IgD-negative memory B cell (primary cell): ENCODE measurements at regions not wholly inside any gene's neighbourhood (a gene's known extent, or its start where the extent isn't known, plus 50 kb on each side); places are given as distances from the start of the nearest gene placed in this dataset.

Experiments used
- H3K27ac Mint-ChIP-seq, 3 donors: one replicate each; pipeline ENCODE4 v1.8.0; 2020 to 2022; ENCODE audit warnings: mild to moderate bottlenecking in 3 of 3, mixed read lengths in 3 of 3, moderate library complexity in 1 of 3
- H3K27me3 Mint-ChIP-seq: one replicate; pipeline ENCODE4 v1.8.0; 2021; ENCODE audit warnings: mixed read lengths
- H3K36me3 Mint-ChIP-seq: one replicate; pipeline ENCODE4 v1.8.0; 2020; ENCODE audit warnings: mild to moderate bottlenecking, mixed read lengths
- H3K4me1 Mint-ChIP-seq, 3 donors: one replicate each; pipeline ENCODE4 v1.8.0; 2020 to 2022; ENCODE audit warnings: mixed read lengths in 3 of 3, mild to moderate bottlenecking in 1 of 3
- H3K4me3 Mint-ChIP-seq, 4 donors: one replicate each; pipeline ENCODE4 v1.8.0; 2020 to 2022; ENCODE audit warnings: mild to moderate bottlenecking in 4 of 4, mixed read lengths in 4 of 4, moderate library complexity in 3 of 4
- H3K9me3 Mint-ChIP-seq, 3 donors: one replicate each; pipeline ENCODE4 v1.8.0; 2020 to 2021; ENCODE audit warnings: mixed read lengths in 3 of 3, mild to moderate bottlenecking in 1 of 3

DNA sequence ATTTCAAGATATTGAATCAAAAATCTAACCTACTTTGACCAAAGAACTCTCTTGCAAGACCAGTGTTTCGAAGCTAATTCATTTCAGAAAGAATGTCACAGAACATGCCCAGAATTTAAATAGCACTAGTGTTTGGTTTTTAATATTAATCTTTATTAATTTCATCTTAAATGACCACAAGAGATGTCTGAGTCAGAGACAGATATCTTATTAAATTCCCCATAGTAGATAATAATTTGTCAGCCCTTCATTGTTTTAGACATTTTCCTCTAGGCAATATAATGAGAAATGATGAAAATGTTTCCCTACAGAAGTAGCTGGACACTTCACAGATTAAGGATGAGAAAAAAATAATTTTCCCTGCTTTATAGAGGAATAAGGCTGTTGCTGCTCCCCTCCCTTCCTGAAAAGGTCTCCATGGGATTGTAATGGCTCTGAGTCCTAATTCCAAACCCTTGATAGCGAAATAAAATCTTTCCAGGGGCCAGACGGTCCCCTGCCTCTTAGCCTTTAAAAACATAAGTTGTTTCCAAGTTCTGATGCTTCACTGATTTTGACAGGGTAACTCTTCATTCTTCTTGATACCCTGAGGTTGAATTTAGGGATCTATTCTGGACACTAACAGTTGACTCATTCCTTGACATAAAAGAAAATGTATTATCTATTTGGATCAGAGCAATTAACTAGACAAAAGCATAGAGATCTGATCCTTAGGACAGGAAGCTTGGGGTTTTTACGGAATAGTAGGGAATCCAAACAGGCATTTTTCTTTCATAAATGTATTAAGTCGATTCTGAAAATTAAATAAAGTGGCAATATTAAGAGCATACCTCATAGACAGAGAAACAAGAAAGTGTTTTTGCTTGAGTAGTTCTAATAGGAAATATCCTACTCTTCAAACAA is 820.8 kb downstream of the BRINP3 start:
- Mint-ChIP-seq H3K4me1 (no peaks in the 10 kb centered on the region), H3K9me3 (peaks cover 0 to 9% (median 3%) of the 10 kb centered on the region in 3 donors), H3K27ac (no peak overlapping the region), H3K4me3 (no peak overlapping the region), H3K27me3 (no peaks in the 10 kb centered on the region), H3K36me3 (no peaks in the 10 kb centered on the region)

GRCh38 chr1:189657715-189658114 is 819.9 kb downstream of the BRINP3 start:
- Mint-ChIP-seq H3K4me1 (no peaks in the 10 kb centered on the region), H3K27ac (no peak overlapping the region), H3K27me3 (no peaks in the 10 kb centered on the region), H3K9me3 (peaks cover 0 to 13% (median 5%) of the 10 kb centered on the region in 3 donors), H3K36me3 (no peaks in the 10 kb centered on the region), H3K4me3 (no peak overlapping the region)

DNA sequence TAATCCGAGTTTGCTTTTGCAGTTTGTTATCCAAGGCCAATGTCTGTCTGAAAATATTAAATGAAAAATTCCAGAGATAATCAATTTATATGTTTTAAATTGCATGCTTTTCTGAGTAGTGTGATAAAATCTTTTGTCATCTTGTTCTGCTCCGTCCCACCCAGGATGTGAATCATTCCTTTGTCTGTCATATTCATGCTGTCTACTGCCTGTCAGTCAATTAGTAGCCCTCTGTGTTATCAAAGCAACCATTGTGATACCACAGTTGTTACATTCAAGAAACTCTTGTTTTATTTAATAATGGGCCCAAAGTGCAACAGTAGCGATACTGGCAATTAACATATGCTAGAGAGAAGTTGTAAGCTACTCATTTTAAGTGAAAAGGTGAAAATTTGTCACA is 819.3 kb downstream of the BRINP3 start:
- no peaks in the 10 kb centered on the region for H3K36me3 Mint-ChIP-seq
- H3K27ac Mint-ChIP-seq, result no peak overlapping the region

DNA sequence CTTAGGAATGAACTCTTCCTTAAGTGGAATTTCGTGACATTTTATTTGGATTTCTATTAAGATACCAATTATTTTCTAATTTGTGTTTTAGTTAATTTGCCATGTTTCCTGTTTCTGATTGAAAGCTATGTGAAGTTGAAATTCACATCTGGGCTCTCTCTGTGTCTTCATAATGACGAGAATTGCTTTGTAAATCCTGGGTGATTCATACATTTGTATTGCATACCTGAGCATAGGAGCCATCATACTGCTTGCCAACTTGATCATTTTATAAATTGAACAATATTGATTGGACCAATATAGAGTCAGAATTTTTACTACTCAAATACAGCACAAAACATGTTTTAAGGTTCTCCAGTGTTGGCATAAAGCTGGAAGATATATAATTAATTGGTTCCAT is 817.9 kb downstream of the BRINP3 start:
- no peak overlapping the region for H3K27ac Mint-ChIP-seq
- peaks cover 0 to 13% (median 4%) of the 10 kb centered on the region in 3 donors for H3K9me3 Mint-ChIP-seq

More for the DNA sequence above, 819.3 kb downstream of the BRINP3 start:
- H3K4me3 Mint-ChIP-seq, result no peak overlapping the region
- H3K27me3 Mint-ChIP-seq, result no peaks in the 10 kb centered on the region
- peaks cover 0 to 13% (median 5%) of the 10 kb centered on the region in 3 donors for H3K9me3 Mint-ChIP-seq
- H3K4me1 Mint-ChIP-seq, result no peaks in the 10 kb centered on the region

GRCh38 chr1:189662190-189662589 is 815.5 kb downstream of the BRINP3 start:
- Mint-ChIP-seq H3K36me3 (no peaks in the 10 kb centered on the region), H3K9me3 (peaks cover 0 to 18% (median 4%) of the 10 kb centered on the region in 3 donors), H3K27me3 (no peaks in the 10 kb centered on the region), H3K27ac (no peak overlapping the region), H3K4me3 (no peak overlapping the region), H3K4me1 (no peaks in the 10 kb centered on the region)

More for the DNA sequence above, 817.9 kb downstream of the BRINP3 start:
- Mint-ChIP-seq H3K27me3 (no peaks in the 10 kb centered on the region), H3K4me1 (no peaks in the 10 kb centered on the region), H3K36me3 (no peaks in the 10 kb centered on the region), H3K4me3 (no peak overlapping the region)

DNA sequence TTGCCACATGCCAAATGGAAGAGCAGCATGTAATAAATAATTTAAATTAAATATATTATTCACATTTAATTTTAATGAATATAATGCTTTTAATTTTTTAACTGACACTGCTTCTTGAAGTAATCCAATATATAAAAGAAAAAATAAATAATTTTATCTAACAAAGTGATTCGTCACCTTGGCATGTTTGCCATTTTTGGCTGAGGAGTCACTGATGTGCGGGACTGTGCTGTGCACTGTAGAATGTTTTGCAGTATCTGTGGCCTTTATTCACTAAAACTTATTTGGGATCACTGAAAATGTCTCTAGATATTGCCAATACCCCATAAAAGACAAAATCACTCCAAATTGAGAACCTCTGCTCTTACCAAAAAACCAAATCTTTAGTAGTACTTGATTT is 807.8 kb downstream of the BRINP3 start:
- no peaks in the 10 kb centered on the region for H3K27me3 Mint-ChIP-seq
- H3K36me3 Mint-ChIP-seq, result no peaks in the 10 kb centered on the region
- no peak overlapping the region for H3K4me3 Mint-ChIP-seq
- no peaks in the 10 kb centered on the region for H3K4me1 Mint-ChIP-seq
- no peak overlapping the region for H3K27ac Mint-ChIP-seq
- peaks cover 0 to 13% (median 5%) of the 10 kb centered on the region in 3 donors for H3K9me3 Mint-ChIP-seq

DNA sequence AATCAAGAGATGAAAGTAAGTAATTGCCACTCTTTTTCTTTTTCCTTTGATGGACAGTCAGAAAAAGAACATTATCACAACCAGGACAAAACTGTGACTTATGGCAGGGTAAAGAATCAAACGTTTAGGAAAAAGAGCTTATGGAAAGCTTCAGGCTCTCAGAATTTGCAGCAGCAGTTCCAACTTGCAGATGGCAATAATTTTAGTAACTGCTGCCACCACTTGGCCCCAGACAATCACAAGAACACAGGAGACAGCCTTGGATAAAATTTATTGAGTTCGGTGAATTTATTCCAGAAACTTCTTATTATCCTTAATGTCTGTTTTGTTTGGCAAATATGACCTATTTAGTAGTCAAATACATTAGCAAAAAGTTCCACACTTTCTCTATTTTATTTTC is 804.4 kb downstream of the BRINP3 start:
- no peaks in the 10 kb centered on the region for H3K27me3 Mint-ChIP-seq
- H3K9me3 Mint-ChIP-seq, result peaks cover 4 to 7% (median 5%) of the 10 kb centered on the region in 3 donors
- H3K27ac Mint-ChIP-seq, result no peak overlapping the region
- H3K4me3 Mint-ChIP-seq, result no peak overlapping the region
- no peaks in the 10 kb centered on the region for H3K4me1 Mint-ChIP-seq
- no peaks in the 10 kb centered on the region for H3K36me3 Mint-ChIP-seq

DNA sequence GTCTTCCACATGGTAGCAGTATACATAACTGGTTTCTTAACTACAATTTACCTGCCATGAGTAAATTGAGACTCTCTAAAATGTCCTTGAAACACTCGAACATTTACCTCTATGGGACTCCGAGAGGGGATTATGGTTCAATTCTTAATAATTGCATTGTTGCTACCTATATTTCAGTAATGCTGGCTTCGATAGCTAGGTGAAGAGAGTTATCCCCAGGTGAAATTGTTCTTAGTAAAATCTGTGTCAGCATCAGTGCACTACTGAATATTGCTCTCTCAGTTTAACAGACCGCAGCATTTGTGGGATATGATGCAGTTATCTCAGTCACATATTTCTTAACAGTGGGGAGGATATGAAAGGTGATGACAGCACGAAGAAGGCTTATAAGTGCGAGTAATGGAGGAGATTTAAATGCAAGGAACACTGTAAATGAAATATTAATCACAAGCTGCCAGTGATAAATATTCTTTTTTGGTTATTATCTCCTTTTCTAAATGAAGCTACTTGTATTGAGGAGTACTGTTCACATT is 801.9 kb downstream of the BRINP3 start:
- H3K4me1 Mint-ChIP-seq, result no peaks in the 10 kb centered on the region
- peaks cover 1 to 4% (median 4%) of the 10 kb centered on the region in 3 donors for H3K9me3 Mint-ChIP-seq
- H3K4me3 Mint-ChIP-seq, result no peak overlapping the region
- no peaks in the 10 kb centered on the region for H3K27me3 Mint-ChIP-seq
- no peaks in the 10 kb centered on the region for H3K36me3 Mint-ChIP-seq
- H3K27ac Mint-ChIP-seq, result no peak overlapping the region

GRCh38 chr1:189678779-189679178 is 798.9 kb downstream of the BRINP3 start:
- no peak overlapping the region for H3K4me3 Mint-ChIP-seq
- H3K27me3 Mint-ChIP-seq, result no peaks in the 10 kb centered on the region
- peaks cover 1 to 4% (median 3%) of the 10 kb centered on the region in 3 donors for H3K9me3 Mint-ChIP-seq
- no peaks in the 10 kb centered on the region for H3K36me3 Mint-ChIP-seq
- no peaks in the 10 kb centered on the region for H3K4me1 Mint-ChIP-seq
- H3K27ac Mint-ChIP-seq, result no peak overlapping the region

GRCh38 chr1:189681252-189681919 is 796.3 kb downstream of the BRINP3 start:
- Mint-ChIP-seq H3K4me3 (no peak overlapping the region), H3K9me3 (peaks cover 1 to 4% (median 3%) of the 10 kb centered on the region in 3 donors), H3K4me1 (no peaks in the 10 kb centered on the region), H3K27me3 (no peaks in the 10 kb centered on the region), H3K27ac (no peak overlapping the region), H3K36me3 (no peaks in the 10 kb centered on the region)

- no peaks in the 10 kb centered on the region for H3K4me1 Mint-ChIP-seq
- no peaks in the 10 kb centered on the region for H3K27me3 Mint-ChIP-seq
- no peak overlapping the region for H3K4me3 Mint-ChIP-seq
- H3K9me3 Mint-ChIP-seq, result peaks cover 1 to 3% (median 3%) of the 10 kb centered on the region in 3 donors
- H3K36me3 Mint-ChIP-seq, result no peaks in the 10 kb centered on the region
- no peak overlapping the region for H3K27ac Mint-ChIP-seq
Observed at GRCh38 chr1:189682591-189682990, 795.1 kb downstream of the BRINP3 start.

DNA sequence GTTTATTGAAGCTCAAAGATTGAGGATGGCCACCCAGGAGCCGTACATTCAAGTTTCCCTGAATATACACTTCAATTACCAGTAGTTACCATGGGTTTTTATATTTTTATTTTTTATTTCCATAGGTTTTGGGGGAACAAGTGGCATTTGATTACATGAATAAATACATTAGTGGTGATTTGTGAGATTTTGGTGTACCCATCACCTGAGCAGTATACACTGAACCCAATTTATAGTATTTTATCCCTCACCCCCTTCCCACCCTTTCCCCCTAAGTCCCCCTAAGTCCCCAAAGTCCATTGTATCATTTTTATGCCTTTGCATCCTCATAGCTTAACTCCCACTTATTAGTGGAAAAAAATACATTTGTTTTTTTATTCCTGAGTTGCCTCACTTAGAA is 791.4 kb downstream of the BRINP3 start:
- Mint-ChIP-seq H3K27ac (no peak overlapping the region), H3K36me3 (no peaks in the 10 kb centered on the region), H3K27me3 (no peaks in the 10 kb centered on the region), H3K4me3 (no peak overlapping the region), H3K9me3 (peaks cover 0 to 6% (median 3%) of the 10 kb centered on the region in 3 donors), H3K4me1 (no peaks in the 10 kb centered on the region)

DNA sequence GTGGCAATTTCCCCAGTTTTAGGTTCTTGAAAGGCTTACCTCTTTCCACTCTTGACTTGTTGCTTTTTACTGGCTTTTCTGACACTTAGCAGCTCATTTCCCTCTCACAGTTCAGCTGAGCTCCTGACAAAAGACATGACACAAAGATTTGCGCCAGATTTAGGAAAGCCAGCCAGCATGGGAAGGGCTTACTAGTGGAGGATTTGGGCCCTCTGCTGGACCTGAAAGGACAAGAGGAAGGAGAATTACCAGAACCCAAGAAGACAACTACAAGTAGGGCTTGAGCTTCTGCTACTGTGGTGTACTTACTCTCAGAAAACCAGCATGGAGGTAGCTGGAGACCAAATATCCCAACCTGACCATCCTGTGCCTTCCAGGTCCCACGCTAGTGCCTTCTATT is 784.5 kb downstream of the BRINP3 start:
- Mint-ChIP-seq H3K27ac (no peak overlapping the region), H3K9me3 (peaks cover 0 to 7% (median 4%) of the 10 kb centered on the region in 3 donors), H3K36me3 (no peaks in the 10 kb centered on the region)

DNA sequence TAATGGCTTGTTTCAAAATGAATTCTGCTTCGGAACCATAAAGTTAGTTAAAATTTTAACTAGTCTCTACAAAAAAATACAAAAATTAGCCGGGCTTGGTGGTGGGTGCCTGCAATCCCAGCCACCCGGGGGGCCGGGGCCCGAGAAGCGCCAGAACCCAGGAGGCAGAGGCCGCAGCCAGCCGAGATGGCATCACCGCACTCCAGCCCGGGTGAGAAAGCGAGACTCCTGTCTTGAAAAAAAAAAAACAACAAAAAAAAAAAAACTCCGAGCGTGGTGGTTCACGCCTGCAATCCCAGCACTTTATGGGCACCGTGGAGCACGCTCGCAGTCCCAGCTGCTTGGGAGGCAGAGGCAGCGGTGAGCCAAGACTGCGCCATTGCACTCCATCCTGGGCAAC is 781.4 kb downstream of the BRINP3 start:
- Mint-ChIP-seq H3K4me3 (no peak overlapping the region), H3K4me1 (no peaks in the 10 kb centered on the region)

More for the DNA sequence above, 784.5 kb downstream of the BRINP3 start:
- Mint-ChIP-seq H3K27me3 (no peaks in the 10 kb centered on the region), H3K4me3 (no peak overlapping the region), H3K4me1 (no peaks in the 10 kb centered on the region)

DNA sequence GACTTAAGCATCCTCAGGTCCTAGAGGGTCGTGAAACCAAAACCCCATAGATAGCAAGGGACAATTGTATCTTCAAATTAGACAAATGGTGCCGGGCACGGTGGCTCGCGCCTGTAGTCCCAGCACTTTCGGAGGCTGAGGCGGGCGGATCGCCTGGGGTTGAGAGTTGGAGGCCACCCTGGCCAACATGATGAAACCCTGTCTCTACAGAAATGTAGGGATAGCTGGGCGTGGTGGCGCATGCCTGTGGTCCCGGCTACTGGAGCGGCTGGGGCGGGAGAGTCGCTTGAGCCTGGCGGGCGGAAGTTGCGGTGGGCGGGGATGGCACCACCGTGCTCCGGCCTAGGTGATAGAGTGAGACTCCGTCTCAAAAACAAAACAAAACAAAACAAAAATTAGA is 780.6 kb downstream of the BRINP3 start:
- no peak overlapping the region for H3K4me3 Mint-ChIP-seq
- no peaks in the 10 kb centered on the region for H3K4me1 Mint-ChIP-seq
- no peaks in the 10 kb centered on the region for H3K27me3 Mint-ChIP-seq
- H3K27ac Mint-ChIP-seq, result no peak overlapping the region
- H3K9me3 Mint-ChIP-seq, result peaks cover 0 to 4% (median 3%) of the 10 kb centered on the region in 3 donors
- no peaks in the 10 kb centered on the region for H3K36me3 Mint-ChIP-seq

More for the DNA sequence above, 781.4 kb downstream of the BRINP3 start:
- Mint-ChIP-seq H3K9me3 (peaks cover 0 to 4% (median 4%) of the 10 kb centered on the region in 3 donors), H3K27me3 (no peaks in the 10 kb centered on the region), H3K36me3 (no peaks in the 10 kb centered on the region), H3K27ac (no peak overlapping the region)
